HepG2 (cell line): ENCODE measurements at regions not wholly inside any gene's neighbourhood (a gene's known extent, or its start where the extent isn't known, plus 50 kb on each side); places are given as distances from the start of the nearest gene placed in this dataset.

Experiments
- CREB1 ChIP-seq, 2 experiments: fragments of 450-650 bp in 1 of 2; IDR thresholded peaks; 2 replicates each; pipeline ENCODE4 v1.6.1; 2016 to 2017; ENCODE audit warnings: control low read depth in 1 of 2, mild to moderate bottlenecking in 1 of 2, missing compliant biosample characterization in 1 of 2, missing genetic modification characterization in 1 of 2
- KAT2B ChIP-seq: fragments of 150-350 bp; IDR thresholded peaks from 2 replicates; pipeline ENCODE4 v1.6.1; 2014; ENCODE audit warnings: low read depth, low read length, borderline replicate concordance
- ZNF503 ChIP-seq: sonication (generic); formaldehyde crosslinking; IDR thresholded peaks from 2 replicates; pipeline ENCODE4 v1.4.0; 2020; ENCODE audit warnings: missing genetic modification reagents

DNA sequence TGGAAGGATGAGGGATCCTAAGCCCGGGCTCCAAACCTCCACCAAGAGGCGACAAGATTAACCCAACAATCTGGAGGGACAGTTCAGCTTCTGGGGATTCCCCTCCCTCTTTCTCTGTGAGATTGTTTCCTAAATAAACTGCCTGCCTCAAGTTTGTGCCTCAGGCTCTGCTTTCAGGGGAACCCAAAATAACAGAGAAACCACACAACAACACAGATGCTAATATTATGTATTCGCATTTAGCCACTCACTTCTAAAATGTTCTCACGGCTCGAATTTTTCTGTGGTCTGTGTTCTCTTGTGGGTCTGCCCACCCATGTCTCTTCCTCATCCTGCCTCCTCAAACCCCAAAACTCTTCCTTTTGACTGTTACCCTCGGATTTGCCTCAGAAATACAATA is 1381.1 kb upstream of the SLC10A2 start:
- TF ChIP-seq ZNF503 (CRISPR knock-in tag): no peak
- TF ChIP-seq CREB1 (IDR thresholded peaks at IDR 0.05): no peak
- no peak for TF ChIP-seq CREB1 (CRISPR knock-in tag; IDR thresholded peaks at IDR 0.05)
- no peak for TF ChIP-seq KAT2B
